Raji (cell line): ENCODE measurements at regions not wholly inside any gene's neighbourhood (a gene's known extent, or its start where the extent isn't known, plus 50 kb on each side); places are given as distances from the start of the nearest gene placed in this dataset.

Source experiments
- POLR2A ChIP-seq: IDR thresholded peaks from 2 replicates; pipeline ENCODE4 v1.6.1; 2011; ENCODE audit warnings: low read depth, low read length, control low read depth; ENCODE audit not compliant: insufficient read depth

GRCh38 chr14:71533390-71533789, 398.8 kb upstream of the RGS6 start:
- TF ChIP-seq POLR2A = no peak

GRCh38 chr14:71533800-71534199, 398.4 kb upstream of the RGS6 start:
- no peak for TF ChIP-seq POLR2A

GRCh38 chr14:71534506-71534905, 397.7 kb upstream of the RGS6 start:
- TF ChIP-seq POLR2A = no peak

GRCh38 chr14:71536015-71536740, 396.1 kb upstream of the RGS6 start:
- TF ChIP-seq POLR2A = no peak

GRCh38 chr14:71536927-71537772, 395.1 kb upstream of the RGS6 start:
- no peak for TF ChIP-seq POLR2A

- no peak for TF ChIP-seq POLR2A
Measured at GRCh38 chr14:71538288-71538687, 393.9 kb upstream of the RGS6 start.

GRCh38 chr14:71538938-71539649, 393.1 kb upstream of the RGS6 start:
- TF ChIP-seq POLR2A = no peak

GRCh38 chr14:71539650-71540285, 392.5 kb upstream of the RGS6 start:
- TF ChIP-seq POLR2A = no peak

GRCh38 chr14:71541271-71541670, 391.0 kb upstream of the RGS6 start:
- TF ChIP-seq POLR2A = no peak

- no peak for TF ChIP-seq POLR2A
Measured at GRCh38 chr14:71541973-71542690, 390.1 kb upstream of the RGS6 start.

GRCh38 chr14:71549421-71550050, 382.7 kb upstream of the RGS6 start:
- no peak for TF ChIP-seq POLR2A

- TF ChIP-seq POLR2A = no peak
Measured at GRCh38 chr14:71550367-71550766, 381.9 kb upstream of the RGS6 start.

GRCh38 chr14:71551291-71551950, 380.8 kb upstream of the RGS6 start:
- no peak for TF ChIP-seq POLR2A

GRCh38 chr14:71552809-71553208, 379.4 kb upstream of the RGS6 start:
- TF ChIP-seq POLR2A = no peak
